ENCODE measurements at regions not wholly inside any gene's neighbourhood (a gene's known extent, or its start where the extent isn't known, plus 50 kb on each side); places are given as distances from the start of the nearest gene placed in this dataset.

DNA sequence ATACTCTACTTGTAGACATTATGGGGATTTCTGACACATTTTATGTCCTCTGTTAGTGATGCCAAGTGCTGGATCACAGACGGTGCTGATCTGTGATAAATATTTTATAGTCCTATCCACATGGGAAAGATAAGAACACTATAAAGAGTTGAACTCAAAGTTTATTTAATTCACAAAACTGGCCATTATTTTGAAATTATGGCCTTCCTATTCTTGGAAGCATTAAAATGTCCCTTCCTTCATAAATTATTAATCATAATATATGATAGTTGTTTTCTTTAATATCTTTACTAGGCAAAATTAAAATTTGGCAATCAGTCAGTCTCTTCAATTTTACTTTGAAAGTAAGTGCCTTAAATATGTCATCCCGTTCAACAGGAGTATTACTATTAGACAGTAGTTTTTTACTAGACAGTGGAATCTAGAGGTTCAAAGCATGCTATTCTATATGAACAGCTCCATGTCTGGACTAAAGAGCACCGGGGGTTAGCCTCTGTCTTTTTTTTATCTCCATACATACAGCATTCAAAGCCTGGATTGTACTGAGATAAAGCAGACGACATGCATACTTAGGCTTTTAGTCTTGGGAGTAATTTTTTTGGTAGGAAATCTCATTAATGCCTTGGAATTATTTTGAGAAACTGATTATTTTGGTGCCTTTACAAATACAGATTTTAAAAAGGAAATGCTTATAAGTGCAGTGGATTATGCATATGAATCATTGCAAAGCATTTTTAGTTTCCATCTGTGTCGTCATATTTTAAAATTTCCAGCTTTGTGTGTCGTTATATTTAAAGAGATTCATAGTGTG is 306.1 kb upstream of the RGS6 start:
- TF ChIP-seq, protein P1, sequence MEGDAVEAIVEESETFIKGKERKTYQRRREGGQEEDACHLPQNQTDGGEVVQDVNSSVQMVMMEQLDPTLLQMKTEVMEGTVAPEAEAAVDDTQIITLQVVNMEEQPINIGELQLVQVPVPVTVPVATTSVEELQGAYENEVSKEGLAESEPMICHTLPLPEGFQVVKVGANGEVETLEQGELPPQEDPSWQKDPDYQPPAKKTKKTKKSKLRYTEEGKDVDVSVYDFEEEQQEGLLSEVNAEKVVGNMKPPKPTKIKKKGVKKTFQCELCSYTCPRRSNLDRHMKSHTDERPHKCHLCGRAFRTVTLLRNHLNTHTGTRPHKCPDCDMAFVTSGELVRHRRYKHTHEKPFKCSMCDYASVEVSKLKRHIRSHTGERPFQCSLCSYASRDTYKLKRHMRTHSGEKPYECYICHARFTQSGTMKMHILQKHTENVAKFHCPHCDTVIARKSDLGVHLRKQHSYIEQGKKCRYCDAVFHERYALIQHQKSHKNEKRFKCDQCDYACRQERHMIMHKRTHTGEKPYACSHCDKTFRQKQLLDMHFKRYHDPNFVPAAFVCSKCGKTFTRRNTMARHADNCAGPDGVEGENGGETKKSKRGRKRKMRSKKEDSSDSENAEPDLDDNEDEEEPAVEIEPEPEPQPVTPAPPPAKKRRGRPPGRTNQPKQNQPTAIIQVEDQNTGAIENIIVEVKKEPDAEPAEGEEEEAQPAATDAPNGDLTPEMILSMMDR (IDR thresholded peaks at IDR 0.05; ENCODE audit: insufficient read depth, low read depth, low read length): no peak
- no peak for TF ChIP-seq EZH2 (IDR thresholded peaks at IDR 0.05; ENCODE audit: insufficient read depth, low read length)
